GM12878 (cell line): ENCODE measurements at regions not wholly inside any gene's neighbourhood (a gene's known extent, or its start where the extent isn't known, plus 50 kb on each side); places are given as distances from the start of the nearest gene placed in this dataset.

Source experiments
- ATAC-seq: fragments of 200-7000 bp; cut with Tn5 transposase; 3 replicates; pipeline ENCODE4 v1.9.1; 2020; ENCODE audit warnings: mild to moderate bottlenecking, moderate library complexity
- BruUV-seq: library from RNA; stranded (reverse); fragments of 400-500 nt; replicated peaks from 2 replicates; lab custom pipeline; 2021; lab: Mats Ljungman, UMichigan
- CTCF ChIA-PET: fragments of 300-600 bp; sonication (Branson Sonifier 250); formaldehyde crosslinking; extraction: SDS; loops from one replicate; lab custom pipeline; 2021; ENCODE audit warnings: inconsistent platforms; lab: Yijun Ruan, JAX
- POLR2A ChIA-PET: fragments of 350-600 bp; formaldehyde crosslinking; extraction: SDS; loops from one replicate; lab custom pipeline; 2021; ENCODE audit warnings: inconsistent platforms; lab: Charles Lee
- RAD21 ChIA-PET: fragments of 300-600 bp; sonication (Branson Sonifier 250); formaldehyde crosslinking; loops from one replicate; lab custom pipeline; 2023; ENCODE audit warnings: antibody characterized with exemption; ENCODE audit not compliant: unreplicated experiment; lab: Charles Lee
- SMC1A ChIA-PET: fragments of 300-600 bp; sonication (Branson Sonifier 250); formaldehyde crosslinking; loops from one replicate; lab custom pipeline; 2023; ENCODE audit not compliant: unreplicated experiment, uncharacterized antibody; lab: Charles Lee
- DNase-seq: peaks from one replicate; pipeline ENCODE4 v3.0.0-alpha.2; 2011; ENCODE audit warnings: low read depth, low spot score
- FAIRE-seq: peaks from 3 replicates; lab custom pipeline; 2011; peaks lifted over from hg19 to GRCh38; lab: Jason Lieb, UNC
- H2AFZ ChIP-seq: 2 replicates; pipeline ENCODE4 v1.6.0; 2011; ENCODE audit warnings: low read depth, low read length, control low read depth; ENCODE audit not compliant: control insufficient read depth
- H3K27ac ChIP-seq: 2 replicates; pipeline ENCODE4 v1.5.1; 2011; ENCODE audit warnings: control low read depth; ENCODE audit not compliant: control insufficient read depth, insufficient read depth
- H3K27me3 ChIP-seq, 2 experiments: replicated peaks in 1 of 2; 2 replicates each; pipeline versions ENCODE4 v1.6.0 to v1.6.1; 2011; ENCODE audit warnings: low read length in 1 of 2; ENCODE audit not compliant: control insufficient read depth in 2 of 2, insufficient read depth in 2 of 2
- H3K36me3 ChIP-seq, 2 experiments: 2 replicates each; pipeline ENCODE4 v1.5.1; 2011; ENCODE audit warnings: low read length in 1 of 2; ENCODE audit not compliant: control insufficient read depth in 2 of 2, insufficient read depth in 2 of 2
- H3K4me1 ChIP-seq: 2 replicates; pipeline ENCODE4 v1.6.1; 2011; ENCODE audit warnings: mild to moderate bottlenecking, low read length, moderate library complexity, mixed read lengths; ENCODE audit not compliant: control insufficient read depth, insufficient read depth
- H3K4me2 ChIP-seq: 2 replicates; pipeline ENCODE4 v1.6.0; 2011; ENCODE audit warnings: control low read depth; ENCODE audit not compliant: control insufficient read depth, insufficient read depth
- H3K4me3 ChIP-seq: fragments of 200-600 bp; sonication (generic); 2 replicates; pipeline ENCODE4 v1.5.1; 2016
- H3K79me2 ChIP-seq: 2 replicates; pipeline ENCODE4 v1.6.0; 2011; ENCODE audit warnings: low read length; ENCODE audit not compliant: control insufficient read depth, insufficient read depth
- H3K9ac ChIP-seq: 2 replicates; pipeline ENCODE4 v1.8.0; 2011; ENCODE audit warnings: low read length, control low read depth, mixed read lengths; ENCODE audit not compliant: control insufficient read depth, insufficient read depth
- H3K9me3 ChIP-seq: replicated peaks from 3 replicates; pipeline ENCODE4 v1.5.1; 2011; ENCODE audit warnings: mild to moderate bottlenecking, low read length; ENCODE audit not compliant: control insufficient read depth, insufficient read depth
- H4K20me1 ChIP-seq: 2 replicates; pipeline ENCODE4 v1.6.0; 2011; ENCODE audit not compliant: control insufficient read depth, insufficient read depth
- CBX3 ChIP-seq: fragments of 200-600 bp; sonication (generic); IDR thresholded peaks from 2 replicates; pipeline ENCODE4 v1.6.1; 2016; ENCODE audit warnings: low read depth, borderline replicate concordance
- CBX5 ChIP-seq: sonication (generic); IDR thresholded peaks from 2 replicates; pipeline ENCODE4 v1.6.1; 2016; ENCODE audit warnings: low read depth, moderate library complexity, mild to moderate bottlenecking, inconsistent platforms
- MAX ChIP-seq: IDR thresholded peaks from 2 replicates; pipeline ENCODE4 v1.6.1; 2012; ENCODE audit warnings: low read depth, low read length, improper control_type of control experiment
- MYC ChIP-seq: IDR thresholded peaks from 2 replicates; pipeline ENCODE4 v1.6.1; 2011; ENCODE audit warnings: mild to moderate bottlenecking, low read length, moderate library complexity, inconsistent platforms; ENCODE audit not compliant: insufficient read depth, insufficient replicate concordance, insufficient read length, severe bottlenecking
- NFYB ChIP-seq: IDR thresholded peaks from 2 replicates; pipeline ENCODE4 v1.6.1; 2011; ENCODE audit warnings: low read depth, mild to moderate bottlenecking, low read length, improper control_type of control experiment, moderate library complexity; ENCODE audit not compliant: insufficient read depth
- SUPT20H ChIP-seq: IDR thresholded peaks from 2 replicates; pipeline ENCODE4 v1.6.1; 2011; ENCODE audit warnings: low read depth, mild to moderate bottlenecking, low read length, moderate library complexity, borderline replicate concordance; ENCODE audit not compliant: control insufficient read depth
- ZBTB4 ChIP-seq: fragments of 450-650 bp; formaldehyde crosslinking; IDR thresholded peaks from 2 replicates; pipeline ENCODE4 v1.4.0; 2022; ENCODE audit warnings: mild to moderate bottlenecking, moderate library complexity
- WGBS: methylation state at CpG from one replicate; pipeline ENCODE4 v1.1.6; 2016; ENCODE audit warnings: low lambda C conversion rate; ENCODE audit not compliant: insufficient replicate concordance, insufficient coverage; ENCODE audit errors: missing lambda C conversion rate; 5-methylcytosine and 5-hydroxymethylcytosine counted together
- in situ Hi-C: fragments of 300-500 bp; cut with MboI; formaldehyde crosslinking; loops from 9 replicates; pipeline ENCODE4 v1.14.3; 2018; ENCODE audit warnings: mixed read lengths
- intact Hi-C: fragments of 100-400 bp; cut with micrococcal nuclease; formaldehyde crosslinking; loops from one replicate; pipeline ENCODE4 v1.14.2; 2022; ENCODE audit not compliant: unreplicated experiment

- Histone ChIP-seq H3K4me2 (no peak overlapping the region), H4K20me1 (no peaks in the 10 kb centered on the region; the same call in 1 of the 2 replicates), H3K4me3 (no peak overlapping the region), H3K27ac (no peak overlapping the region), H3K36me3 (no peaks in the 10 kb centered on the region), H3K9me3 (no peaks in the 10 kb centered on the region), H3K79me2 (no peaks in the 10 kb centered on the region), H2AFZ (no peak overlapping the region), H3K4me1 (no peaks in the 10 kb centered on the region), H3K9ac (no peak overlapping the region), H3K27me3 (no peaks in the 10 kb centered on the region; a peak in 2 of 4 replicates)
- no peak for ATAC-seq
- TF ChIP-seq SUPT20H, result no peak
- TF ChIP-seq NFYB, result no peak
- TF ChIP-seq CBX3, result no peak
- TF ChIP-seq ZBTB4 (CRISPR knock-in tag), result no peak
- TF ChIP-seq MYC, result no peak
- TF ChIP-seq MAX, result no peak
- no peak for TF ChIP-seq CBX5
- ChIA-PET POLR2A (no interaction called here), SMC1A (no interaction called here), RAD21 (no interaction called here), CTCF (no interaction called here)
- WGBS, result 12% methylated on average over 8 of the region's 8 CpGs
- DNase-seq, result no peak
- in situ Hi-C loops, result no loop called here
- intact Hi-C loops, result no loop called here
- BruUV-seq, result no TSS peak
- no peak for FAIRE-seq
These were observed 61.4 kb upstream of the PPP1R26 start for GRCh38 chr9:135418161-135418560.
